ENCODE measurements at regions not wholly inside any gene's neighbourhood (a gene's known extent, or its start where the extent isn't known, plus 50 kb on each side); places are given as distances from the start of the nearest gene placed in this dataset.
A peak's percentile ranks its signal among the peaks of the same experiment; 100 is the strongest.

DNA sequence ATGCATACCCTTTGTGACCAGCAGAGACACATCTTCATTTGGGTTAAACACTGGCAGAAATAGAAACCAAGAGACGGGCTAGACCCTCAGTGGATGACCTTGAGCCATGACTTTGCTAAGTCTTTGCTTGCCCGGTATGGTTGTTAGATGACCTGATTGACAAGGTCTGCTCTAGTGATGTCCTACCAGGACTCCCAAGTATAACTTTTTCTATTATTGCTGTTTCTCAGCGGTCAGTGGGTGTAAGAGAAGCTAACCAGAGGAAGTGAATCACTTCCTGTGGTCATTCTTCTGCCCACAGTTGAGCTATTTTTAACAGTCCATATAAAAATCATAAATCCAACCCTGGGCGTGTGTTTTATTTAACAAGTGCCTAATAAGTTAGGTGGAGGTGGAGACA, 126.2 kb upstream of the ETS2 start:
- Histone ChIP-seq H3K27me3 (ENCODE audit: low read length) (peaks cover 54% of the 10 kb centered on the region), H3K4me3 (ENCODE audit: low read length) (no peak overlapping the region), H3K79me2 (ENCODE audit: low read length) (no peaks in the 10 kb centered on the region), H3F3A (ENCODE audit: low read length, unreplicated experiment) (no peaks in the 10 kb centered on the region), H3K9me2 (replicated peaks; ENCODE audit: low read length) (no peaks in the 10 kb centered on the region), H4K20me1 (ENCODE audit: low read length) (no peaks in the 10 kb centered on the region), H3K4me2 (ENCODE audit: low read length) (no peak overlapping the region), H3K9me3 (ENCODE audit: low read length) (no peaks in the 10 kb centered on the region), H3K27ac (ENCODE audit: low read length) (no peak overlapping the region), H3K9ac (ENCODE audit: low read length) (no peak overlapping the region), H2AFZ (ENCODE audit: low read length) (no peak overlapping the region), H3K4me1 (ENCODE audit: insufficient read depth, low read length) (no peaks in the 10 kb centered on the region; the same call in 1 of the 2 replicates), H3K36me3 (ENCODE audit: low read depth, low read length) (no peaks in the 10 kb centered on the region)
- ChIA-PET POLR2A (ENCODE audit: unreplicated experiment) (no interaction called here), CTCF (no interaction called here)
- DNase-seq: peak; percentile 63
- BruUV-seq (replicated peaks): no TSS peak
- intact Hi-C loops (cut with micrococcal nuclease): no loop called here
- ATAC-seq: peak; percentile 53
- TF ChIP-seq EZH2 (IDR thresholded peaks at IDR 0.05; ENCODE audit: low read length, unreplicated experiment) (no peak), EZH2phosphoT487 (IDR thresholded peaks at IDR 0.05; ENCODE audit: borderline replicate concordance, low read length) (no peak)
- TF ChIP-seq, protein P1, sequence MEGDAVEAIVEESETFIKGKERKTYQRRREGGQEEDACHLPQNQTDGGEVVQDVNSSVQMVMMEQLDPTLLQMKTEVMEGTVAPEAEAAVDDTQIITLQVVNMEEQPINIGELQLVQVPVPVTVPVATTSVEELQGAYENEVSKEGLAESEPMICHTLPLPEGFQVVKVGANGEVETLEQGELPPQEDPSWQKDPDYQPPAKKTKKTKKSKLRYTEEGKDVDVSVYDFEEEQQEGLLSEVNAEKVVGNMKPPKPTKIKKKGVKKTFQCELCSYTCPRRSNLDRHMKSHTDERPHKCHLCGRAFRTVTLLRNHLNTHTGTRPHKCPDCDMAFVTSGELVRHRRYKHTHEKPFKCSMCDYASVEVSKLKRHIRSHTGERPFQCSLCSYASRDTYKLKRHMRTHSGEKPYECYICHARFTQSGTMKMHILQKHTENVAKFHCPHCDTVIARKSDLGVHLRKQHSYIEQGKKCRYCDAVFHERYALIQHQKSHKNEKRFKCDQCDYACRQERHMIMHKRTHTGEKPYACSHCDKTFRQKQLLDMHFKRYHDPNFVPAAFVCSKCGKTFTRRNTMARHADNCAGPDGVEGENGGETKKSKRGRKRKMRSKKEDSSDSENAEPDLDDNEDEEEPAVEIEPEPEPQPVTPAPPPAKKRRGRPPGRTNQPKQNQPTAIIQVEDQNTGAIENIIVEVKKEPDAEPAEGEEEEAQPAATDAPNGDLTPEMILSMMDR (conservative IDR thresholded peaks at IDR 0.05; ENCODE audit: low read depth, low read length): no peak

DNA sequence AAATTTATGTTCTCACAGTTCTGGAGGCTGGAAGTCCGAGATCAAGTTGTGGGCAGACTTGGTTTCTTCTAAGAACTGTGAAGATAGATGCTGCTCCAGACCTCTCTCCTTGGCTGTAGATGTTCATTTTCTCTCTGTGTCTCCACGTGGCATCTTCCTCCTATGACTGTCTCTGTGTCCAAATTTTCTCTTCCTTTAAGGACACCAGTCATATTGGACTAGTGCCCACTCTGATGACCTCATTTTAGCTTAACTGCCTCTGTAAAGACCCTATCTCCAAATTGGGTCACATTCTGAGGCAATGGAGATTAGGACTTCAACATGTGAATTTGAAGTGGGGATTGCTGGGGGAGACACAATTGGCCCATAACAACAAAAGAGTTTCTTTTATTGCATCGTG, 125.3 kb upstream of the ETS2 start:
- no TSS peak for BruUV-seq (replicated peaks)
- CTCF ChIA-PET: no interaction called here
- Histone ChIP-seq H3K4me1 (ENCODE audit: insufficient read depth, low read length) (no peaks in the 10 kb centered on the region; the same call in 1 of the 2 replicates), H3K79me2 (ENCODE audit: low read length) (no peaks in the 10 kb centered on the region), H3K36me3 (ENCODE audit: low read depth, low read length) (no peaks in the 10 kb centered on the region), H3F3A (ENCODE audit: low read length, unreplicated experiment) (no peaks in the 10 kb centered on the region), H3K4me2 (ENCODE audit: low read length) (no peak overlapping the region), H4K20me1 (ENCODE audit: low read length) (no peaks in the 10 kb centered on the region), H3K9ac (ENCODE audit: low read length) (no peak overlapping the region), H3K27ac (ENCODE audit: low read length) (no peak overlapping the region), H3K9me2 (replicated peaks; ENCODE audit: low read length) (no peaks in the 10 kb centered on the region), H3K4me3 (ENCODE audit: low read length) (no peak overlapping the region), H3K27me3 (ENCODE audit: low read length) (peaks cover 46% of the 10 kb centered on the region), H2AFZ (ENCODE audit: low read length) (no peak overlapping the region), H3K9me3 (ENCODE audit: low read length) (no peaks in the 10 kb centered on the region)
- TF ChIP-seq, protein P1 (conservative IDR thresholded peaks at IDR 0.05; ENCODE audit: low read depth, low read length): no peak
- TF ChIP-seq EZH2phosphoT487 (IDR thresholded peaks at IDR 0.05; ENCODE audit: borderline replicate concordance, low read length) (no peak), EZH2 (IDR thresholded peaks at IDR 0.05; ENCODE audit: low read length, unreplicated experiment) (no peak)
- POLR2A ChIA-PET (ENCODE audit: unreplicated experiment): no interaction called here
- no peak for ATAC-seq
- intact Hi-C loops (cut with micrococcal nuclease): no loop called here
- DNase-seq: no peak

DNA sequence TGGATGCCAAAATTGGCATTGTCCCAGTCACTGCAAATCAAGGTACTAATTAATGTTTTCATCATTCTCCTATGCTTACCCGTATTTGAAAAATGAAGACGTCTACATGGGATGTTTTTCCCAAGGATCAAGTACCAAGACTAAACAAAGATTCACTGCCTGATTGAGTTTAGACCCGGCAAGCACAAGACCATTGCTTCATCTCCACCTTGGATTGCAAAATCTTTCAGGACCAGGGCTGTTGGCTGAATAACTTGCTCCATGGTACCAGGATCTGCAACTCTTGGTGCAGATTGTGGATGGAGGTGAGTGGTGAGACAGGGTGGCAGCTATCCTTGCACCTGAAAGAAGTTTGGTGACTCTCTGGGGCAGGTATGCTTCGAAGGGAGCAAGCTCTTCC, 122.5 kb upstream of the ETS2 start:
- H2AFZ ChIP-seq (ENCODE audit: low read length): no peak overlapping the region
- no peak overlapping the region for H3K27ac ChIP-seq (ENCODE audit: low read length)
- no peaks in the 10 kb centered on the region for H4K20me1 ChIP-seq (ENCODE audit: low read length)
- H3K4me1 ChIP-seq (ENCODE audit: insufficient read depth, low read length): no peaks in the 10 kb centered on the region; the same call in 1 of the 2 replicates
- H3F3A ChIP-seq (ENCODE audit: low read length, unreplicated experiment): no peaks in the 10 kb centered on the region
- no peak overlapping the region for H3K9ac ChIP-seq (ENCODE audit: low read length)
- H3K36me3 ChIP-seq (ENCODE audit: low read depth, low read length): no peaks in the 10 kb centered on the region
- ChIA-PET CTCF (no interaction called here), POLR2A (ENCODE audit: unreplicated experiment) (no interaction called here)
- no TSS peak for BruUV-seq (replicated peaks)
- no peak overlapping the region for H3K4me2 ChIP-seq (ENCODE audit: low read length)
- no peak for ATAC-seq
- no peaks in the 10 kb centered on the region for H3K9me2 ChIP-seq (replicated peaks; ENCODE audit: low read length)
- H3K9me3 ChIP-seq (ENCODE audit: low read length): no peaks in the 10 kb centered on the region
- H3K27me3 ChIP-seq (ENCODE audit: low read length): peaks cover 25% of the 10 kb centered on the region
- H3K4me3 ChIP-seq (ENCODE audit: low read length): no peak overlapping the region
- no peak for TF ChIP-seq EZH2 (IDR thresholded peaks at IDR 0.05; ENCODE audit: low read length, unreplicated experiment)
- TF ChIP-seq EZH2phosphoT487 (IDR thresholded peaks at IDR 0.05; ENCODE audit: borderline replicate concordance, low read length): no peak
- TF ChIP-seq, protein P1 (conservative IDR thresholded peaks at IDR 0.05; ENCODE audit: low read depth, low read length): no peak
- DNase-seq: no peak
- H3K79me2 ChIP-seq (ENCODE audit: low read length): no peaks in the 10 kb centered on the region
- intact Hi-C loops (cut with micrococcal nuclease): no loop called here
